Stimulated activated CD8-positive, alpha-beta memory T cell treated with anti-CD3 and anti-CD28 coated beads, Interleukin-2, amount 100 ng/mL, for 48 hours (primary cell): ENCODE measurements at regions not wholly inside any gene's neighbourhood (a gene's known extent, or its start where the extent isn't known, plus 50 kb on each side); places are given as distances from the start of the nearest gene placed in this dataset.
"Not testable (repeated sequence)": the region's sequence is repeated elsewhere in the genome, so short reads cannot be mapped to it uniquely, and the experiment has no call there.

ENCODE experiments used
- DNase-seq, 2 donors: peaks; one replicate each; pipeline ENCODE4 v3.0.0-alpha.2; 2020; ENCODE audit warnings: low read depth in 2 of 2

DNA sequence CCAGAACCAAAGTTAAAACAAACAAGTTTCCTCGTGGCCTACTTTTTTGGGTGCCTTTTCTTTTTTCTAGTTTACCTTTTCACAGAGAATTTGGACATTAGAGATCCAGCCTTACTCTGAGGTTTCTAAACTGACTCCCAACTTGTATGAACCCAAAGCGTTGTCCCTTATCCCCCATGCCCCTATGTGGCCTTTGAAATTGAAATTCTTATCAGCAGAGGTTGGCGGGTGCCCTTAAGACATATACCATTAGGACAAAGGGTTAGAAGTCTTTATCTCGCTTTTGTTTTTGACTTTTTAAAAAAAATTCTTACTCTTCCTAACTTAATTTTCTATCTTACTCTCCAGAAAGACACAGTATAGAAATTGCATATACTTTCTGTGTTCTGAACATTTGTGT lies 76.3 kb upstream of the C7orf33 start:
- DNase-seq = no peak

DNA sequence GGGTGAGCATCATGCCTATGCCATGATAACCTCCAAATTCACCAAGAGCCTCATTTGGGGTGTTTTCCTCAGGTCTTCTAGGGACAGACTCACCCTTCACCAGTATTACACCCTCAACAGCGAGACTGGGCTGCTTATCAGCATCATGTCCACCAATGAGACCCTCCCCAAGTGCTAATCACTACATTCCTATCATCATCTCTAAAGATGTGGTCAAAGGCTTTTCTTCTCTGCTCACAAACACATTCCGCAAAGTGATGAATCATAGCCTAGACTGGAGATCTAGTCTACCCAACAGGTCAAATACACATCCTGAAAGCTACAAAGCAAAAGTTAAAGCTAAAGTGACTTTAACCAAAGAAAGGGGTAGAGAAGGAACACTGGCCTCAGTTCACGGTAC lies 75.3 kb upstream of the C7orf33 start:
- no peak for DNase-seq

DNA sequence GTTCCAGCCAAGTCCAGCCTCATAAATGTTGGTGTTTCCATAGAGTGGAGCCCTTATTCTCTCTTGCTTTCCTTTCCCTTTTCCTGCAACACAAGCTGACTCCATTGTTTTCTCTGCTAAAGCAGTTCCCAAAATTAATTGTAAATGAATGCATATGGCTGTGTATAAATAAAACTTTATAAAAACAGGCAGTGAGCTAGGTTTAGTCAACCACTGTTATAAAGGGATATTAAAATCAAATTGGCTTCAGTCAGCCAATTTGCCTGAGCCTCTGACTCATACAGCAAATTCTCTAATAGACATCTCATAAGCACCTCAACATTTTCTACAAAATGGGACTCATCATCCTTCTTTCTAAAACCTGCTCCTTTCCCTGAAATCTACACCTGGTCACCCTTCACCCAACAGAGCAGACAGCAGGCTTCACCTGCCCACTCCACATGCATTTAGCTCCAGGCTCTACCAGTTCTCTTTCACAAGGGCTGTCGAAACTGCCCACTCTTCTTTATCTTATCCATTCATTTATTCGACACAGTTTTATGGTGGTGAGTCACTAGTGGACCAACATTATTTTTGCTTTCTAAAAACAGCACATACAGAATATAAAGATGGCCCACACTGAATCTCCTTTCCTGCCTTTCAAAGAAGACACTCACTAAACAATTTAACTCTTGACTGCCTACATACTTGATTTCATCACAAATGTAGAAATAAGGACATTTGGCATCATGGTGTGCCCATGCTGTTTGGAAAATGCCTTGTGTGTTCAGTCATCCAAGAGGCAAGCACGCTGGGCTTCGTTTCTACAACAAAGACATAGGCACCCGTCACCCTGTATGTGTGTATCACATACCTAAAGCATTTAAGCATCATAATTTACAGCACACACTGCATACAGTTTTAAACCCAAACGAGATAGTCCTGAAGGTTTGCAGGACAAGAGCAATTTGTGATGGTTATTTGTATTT lies 74.6 kb upstream of the C7orf33 start:
- no peak for DNase-seq

DNA sequence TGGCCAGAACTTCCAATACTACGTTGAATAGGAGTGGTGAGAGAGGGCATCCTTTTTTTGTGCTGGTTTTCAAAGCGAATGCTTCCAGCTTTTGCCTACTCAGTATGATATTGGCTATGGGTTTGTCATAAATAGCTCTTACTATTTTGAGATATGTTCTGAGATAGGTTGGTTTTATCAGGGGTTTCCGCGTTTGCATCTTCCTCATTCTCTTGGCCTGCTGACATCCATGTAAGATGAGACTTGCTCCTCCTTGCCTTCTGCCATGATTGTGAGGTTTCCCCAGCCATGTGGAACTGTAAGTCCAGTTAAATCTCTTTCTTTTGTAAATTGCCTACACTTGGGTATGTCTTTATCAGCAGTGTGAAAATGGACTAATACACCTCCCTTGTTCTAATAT lies 71.2 kb upstream of the C7orf33 start:
- DNase-seq = not testable (repeated sequence)

DNA sequence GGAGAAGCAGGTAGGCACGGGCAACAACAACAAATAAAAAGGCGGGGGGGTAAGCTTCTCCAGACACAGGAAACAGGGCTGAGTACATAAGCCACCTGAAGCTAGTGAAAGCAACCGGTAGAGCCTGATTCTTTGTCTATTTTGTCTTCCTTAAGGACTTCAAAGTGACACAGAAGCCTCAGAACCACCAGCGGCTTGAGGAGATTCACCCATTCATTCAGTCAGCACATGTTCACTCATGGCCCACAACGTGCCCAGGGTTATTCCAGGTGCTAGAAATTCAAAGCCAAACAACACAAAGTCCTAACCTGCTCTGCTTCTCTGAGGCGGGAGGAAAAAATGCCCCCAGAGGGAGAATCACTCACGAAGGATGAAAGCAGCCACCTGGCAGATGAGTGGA lies 69.3 kb upstream of the C7orf33 start:
- DNase-seq = no peak

DNA sequence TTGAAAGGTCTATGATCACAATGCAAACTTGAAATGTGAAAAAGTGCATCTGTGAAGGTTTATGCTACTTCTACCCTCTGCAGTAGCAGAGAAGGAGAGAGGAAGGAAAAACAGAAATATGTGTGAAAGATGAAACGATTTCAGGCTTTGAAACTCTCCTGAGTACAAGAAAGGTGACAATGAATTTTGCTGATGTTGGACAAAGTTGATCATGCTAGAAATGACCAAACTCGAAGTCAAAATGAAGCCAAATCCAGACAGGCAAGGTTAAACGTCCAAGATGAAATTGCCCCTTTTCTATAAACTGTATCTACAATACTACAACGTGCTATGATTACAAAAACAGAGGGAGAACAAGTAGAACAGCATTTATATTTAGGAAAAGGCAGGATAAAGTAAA lies 67.0 kb upstream of the C7orf33 start:
- DNase-seq = no peak

DNA sequence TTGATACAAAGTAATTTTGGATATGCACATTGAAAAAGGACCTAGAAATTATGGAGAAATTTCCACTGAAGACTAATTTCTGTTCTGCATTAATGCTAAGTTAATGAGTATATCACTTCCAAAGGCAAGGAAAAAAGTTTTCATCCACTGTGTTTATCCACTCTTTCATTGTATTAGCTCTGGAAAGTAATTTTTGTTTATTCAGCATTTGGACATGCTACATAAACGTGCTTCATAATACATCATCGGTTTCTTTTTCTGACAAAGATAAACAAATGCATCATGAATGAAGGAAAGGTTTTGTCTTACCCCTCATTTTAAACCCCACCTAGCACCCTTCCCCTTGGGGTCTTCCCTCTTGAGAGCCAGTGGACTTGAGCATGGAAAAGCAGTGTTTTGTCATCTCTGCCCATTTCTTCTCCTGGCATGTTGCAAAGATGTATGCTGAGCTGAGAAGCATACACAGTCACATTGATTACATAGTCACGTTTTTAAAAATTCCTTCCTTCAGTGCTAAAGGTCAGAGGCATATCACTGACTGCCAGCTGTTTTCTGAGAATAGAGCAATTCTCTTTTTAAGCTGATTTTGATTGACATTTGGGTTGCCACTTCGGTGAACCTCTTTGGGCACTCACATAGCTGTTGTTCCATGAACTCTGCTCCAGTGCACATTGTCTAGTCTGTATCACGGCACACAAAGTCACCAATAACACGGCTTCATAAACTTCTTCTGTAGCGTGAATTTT lies 65.9 kb upstream of the C7orf33 start:
- no peak for DNase-seq

DNA sequence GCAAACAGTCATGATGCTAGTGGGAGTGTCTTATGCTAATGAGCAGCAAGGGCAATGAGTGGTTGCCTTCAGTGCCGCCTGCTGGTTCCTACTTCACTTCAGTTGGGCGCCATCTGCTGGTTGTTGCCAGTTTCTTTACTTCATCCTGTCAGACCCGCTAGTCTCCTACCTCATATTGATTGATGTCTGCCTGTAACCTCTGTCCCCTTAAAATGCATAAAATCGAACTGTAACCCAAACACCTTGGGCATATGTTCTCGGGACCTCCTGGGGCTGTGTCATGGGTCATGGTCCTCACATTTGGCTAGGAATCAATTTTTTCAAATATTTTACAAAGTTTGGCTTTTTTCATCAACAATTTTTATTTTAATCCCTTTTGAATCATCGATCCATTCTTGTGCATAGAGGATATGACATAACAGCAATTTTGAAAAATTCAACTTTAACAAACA lies 62.8 kb upstream of the C7orf33 start:
- DNase-seq = peak; percentile 72 to 82

DNA sequence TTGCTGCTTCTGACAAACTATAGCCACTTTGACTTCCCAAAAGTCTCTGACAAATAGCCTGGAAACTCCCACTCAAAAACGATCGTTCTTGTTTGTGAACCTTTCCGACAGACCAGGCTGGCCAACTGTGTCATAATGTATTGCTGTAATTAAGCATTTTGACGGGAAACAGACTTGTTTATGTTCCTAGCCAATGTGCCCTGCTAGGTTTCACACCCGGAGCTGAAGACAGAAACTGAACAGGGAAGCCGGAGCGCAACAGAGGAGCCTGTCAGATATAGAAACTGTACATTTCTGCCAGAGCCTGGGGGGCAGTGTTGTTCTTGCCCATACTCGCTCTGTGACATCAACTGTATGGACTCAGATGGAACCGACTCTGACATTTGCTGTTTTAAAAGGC lies 55.3 kb upstream of the C7orf33 start:
- DNase-seq = peak; percentile 6 to 7

DNA sequence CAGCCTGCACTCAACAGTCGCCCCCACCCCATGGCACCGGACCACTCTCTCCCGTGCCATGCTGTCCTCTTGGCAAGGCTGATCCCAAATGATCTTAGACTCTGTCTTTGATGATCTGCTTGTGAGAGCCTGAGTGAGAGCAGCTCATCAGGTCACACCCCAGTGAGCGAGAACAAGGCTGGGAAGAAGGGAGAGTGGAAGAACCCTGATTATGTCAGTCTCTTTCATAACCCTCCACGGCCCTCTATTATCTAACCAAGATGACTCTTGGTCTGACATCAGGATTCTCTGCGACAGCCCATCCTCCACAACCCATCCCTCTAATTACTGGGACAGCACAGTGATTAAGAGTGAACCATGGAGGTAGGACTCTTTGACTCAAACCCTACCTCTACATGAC lies 53.1 kb upstream of the C7orf33 start:
- no peak for DNase-seq

DNA sequence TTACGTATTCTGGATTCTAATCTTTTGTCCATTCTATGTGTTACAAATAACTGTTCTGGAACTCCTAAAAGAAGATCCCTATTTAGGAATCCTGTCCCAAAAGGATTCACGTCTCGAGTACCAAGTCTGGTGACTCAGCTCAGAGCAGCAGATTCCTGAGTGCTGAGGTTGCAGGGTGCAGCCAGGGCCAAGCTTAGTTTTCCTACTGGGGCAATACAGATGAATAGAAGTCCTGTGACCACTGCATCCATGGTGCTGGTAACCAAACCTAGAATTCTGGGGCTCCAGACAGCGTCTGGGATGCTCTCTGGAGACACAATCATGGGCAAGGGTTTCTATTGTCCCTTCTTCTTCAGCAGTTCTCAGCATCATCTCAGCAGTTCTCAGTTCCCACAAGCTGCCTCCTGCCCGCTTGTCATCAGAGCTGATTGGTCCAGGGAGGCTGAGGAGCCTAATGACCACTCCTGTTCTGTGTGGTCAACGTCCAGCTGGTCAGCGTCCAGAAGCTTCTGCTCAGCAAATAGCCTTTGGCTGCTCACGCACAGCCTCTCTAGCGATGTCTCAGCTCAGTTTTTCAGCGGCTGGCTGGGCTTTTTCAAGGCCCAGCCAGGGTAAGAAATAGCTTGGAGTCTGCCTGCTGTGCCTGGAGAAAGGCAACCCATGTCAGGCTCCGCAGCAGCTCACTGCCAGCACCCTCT lies 50.4 kb upstream of the C7orf33 start:
- no peak for DNase-seq
